Chondrocyte (in vitro differentiated cells): ENCODE measurements at regions not wholly inside any gene's neighbourhood (a gene's known extent, or its start where the extent isn't known, plus 50 kb on each side); places are given as distances from the start of the nearest gene placed in this dataset.
A peak's percentile ranks its signal among the peaks of the same experiment; 100 is the strongest.

Experiments
- DNase-seq: peaks from one replicate; pipeline ENCODE4 v3.0.0; 2021; ENCODE audit warnings: mixed read lengths, low spot score
- H3K27ac Mint-ChIP-seq: one replicate; pipeline ENCODE4 v1.8.0; 2021; ENCODE audit warnings: mild to moderate bottlenecking, moderate library complexity, mixed read lengths; ENCODE audit not compliant: unreplicated experiment
- H3K27me3 Mint-ChIP-seq: 2 replicates; pipeline ENCODE4 v1.8.0; 2021; ENCODE audit warnings: low read depth, mixed read lengths
- H3K36me3 Mint-ChIP-seq: 2 replicates; pipeline ENCODE4 v1.8.0; 2021; ENCODE audit warnings: low read depth, mixed read lengths
- H3K4me1 Mint-ChIP-seq: 2 replicates; pipeline ENCODE4 v1.8.0; 2021; ENCODE audit warnings: low read depth, mild to moderate bottlenecking, mixed read lengths
- H3K4me3 Mint-ChIP-seq: one replicate; pipeline ENCODE4 v1.8.0; 2021; ENCODE audit warnings: mild to moderate bottlenecking, moderate library complexity, mixed read lengths; ENCODE audit not compliant: unreplicated experiment
- H3K9me3 Mint-ChIP-seq: 2 replicates; pipeline ENCODE4 v1.8.0; 2021; ENCODE audit warnings: low read depth, mixed read lengths
- TF ChIP-seq, protein P1 (sequence below): fragments of 200-600 bp; sonication (generic); IDR thresholded peaks from 2 replicates; pipeline ENCODE4 v1.5.0; 2021; ENCODE audit warnings: antibody characterized with exemption, mild to moderate bottlenecking, moderate library complexity

DNA sequence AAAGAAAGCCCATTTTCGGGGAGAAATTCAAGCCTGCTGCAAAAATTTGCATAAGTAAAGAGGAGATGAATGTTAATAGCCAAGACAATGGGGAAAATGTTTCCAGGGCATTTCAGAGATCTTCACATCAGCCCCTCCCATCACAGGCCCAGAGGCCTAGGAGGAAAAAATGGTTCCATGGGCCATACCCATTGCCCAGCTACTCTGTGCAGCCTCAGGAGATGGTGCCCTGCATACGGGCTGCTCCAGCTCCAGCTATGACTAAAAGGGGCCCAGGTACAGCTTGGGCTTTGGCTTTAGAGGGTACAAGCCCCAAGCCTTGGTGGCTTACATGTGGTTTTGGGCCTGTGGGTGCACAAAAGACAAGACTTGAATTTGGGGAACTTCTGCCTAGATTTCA is 168.0 kb upstream of the DIPK2B start:
- H3K4me1 Mint-ChIP-seq = peaks cover 2% of the 10 kb centered on the region
- no peaks in the 10 kb centered on the region for H3K36me3 Mint-ChIP-seq
- H3K4me3 Mint-ChIP-seq = no peak overlapping the region
- H3K27me3 Mint-ChIP-seq = no peaks in the 10 kb centered on the region
- no peak overlapping the region for H3K27ac Mint-ChIP-seq
- TF ChIP-seq, protein P1, sequence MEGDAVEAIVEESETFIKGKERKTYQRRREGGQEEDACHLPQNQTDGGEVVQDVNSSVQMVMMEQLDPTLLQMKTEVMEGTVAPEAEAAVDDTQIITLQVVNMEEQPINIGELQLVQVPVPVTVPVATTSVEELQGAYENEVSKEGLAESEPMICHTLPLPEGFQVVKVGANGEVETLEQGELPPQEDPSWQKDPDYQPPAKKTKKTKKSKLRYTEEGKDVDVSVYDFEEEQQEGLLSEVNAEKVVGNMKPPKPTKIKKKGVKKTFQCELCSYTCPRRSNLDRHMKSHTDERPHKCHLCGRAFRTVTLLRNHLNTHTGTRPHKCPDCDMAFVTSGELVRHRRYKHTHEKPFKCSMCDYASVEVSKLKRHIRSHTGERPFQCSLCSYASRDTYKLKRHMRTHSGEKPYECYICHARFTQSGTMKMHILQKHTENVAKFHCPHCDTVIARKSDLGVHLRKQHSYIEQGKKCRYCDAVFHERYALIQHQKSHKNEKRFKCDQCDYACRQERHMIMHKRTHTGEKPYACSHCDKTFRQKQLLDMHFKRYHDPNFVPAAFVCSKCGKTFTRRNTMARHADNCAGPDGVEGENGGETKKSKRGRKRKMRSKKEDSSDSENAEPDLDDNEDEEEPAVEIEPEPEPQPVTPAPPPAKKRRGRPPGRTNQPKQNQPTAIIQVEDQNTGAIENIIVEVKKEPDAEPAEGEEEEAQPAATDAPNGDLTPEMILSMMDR = no peak
- DNase-seq = no peak
- H3K9me3 Mint-ChIP-seq = peaks cover 41% of the 10 kb centered on the region

DNA sequence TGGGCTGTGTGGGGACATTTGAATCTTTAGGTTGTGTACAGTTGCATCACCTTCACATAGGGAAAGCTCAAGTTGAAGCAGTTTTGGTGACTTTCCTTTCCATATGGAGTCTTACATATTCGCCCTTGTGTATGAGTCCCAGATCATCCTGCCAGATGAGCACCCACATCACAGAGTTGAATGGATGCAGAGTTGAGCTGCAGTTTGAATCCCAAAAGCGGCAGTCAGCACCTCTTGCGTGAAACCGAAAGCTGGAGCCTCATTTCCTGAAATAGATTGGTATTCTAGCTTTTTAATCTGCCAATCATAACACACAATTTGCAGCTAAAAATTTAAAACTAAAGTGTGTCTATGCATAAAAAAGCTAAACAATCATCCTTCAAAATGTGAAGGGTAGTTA is 162.9 kb upstream of the DIPK2B start:
- Mint-ChIP-seq H3K4me3 (no peak overlapping the region), H3K4me1 (peaks cover 7% of the 10 kb centered on the region), H3K9me3 (peaks cover 37% of the 10 kb centered on the region), H3K27ac (no peak overlapping the region), H3K36me3 (no peaks in the 10 kb centered on the region), H3K27me3 (no peaks in the 10 kb centered on the region)
- DNase-seq = no peak
- TF ChIP-seq, protein P1 = no peak

DNA sequence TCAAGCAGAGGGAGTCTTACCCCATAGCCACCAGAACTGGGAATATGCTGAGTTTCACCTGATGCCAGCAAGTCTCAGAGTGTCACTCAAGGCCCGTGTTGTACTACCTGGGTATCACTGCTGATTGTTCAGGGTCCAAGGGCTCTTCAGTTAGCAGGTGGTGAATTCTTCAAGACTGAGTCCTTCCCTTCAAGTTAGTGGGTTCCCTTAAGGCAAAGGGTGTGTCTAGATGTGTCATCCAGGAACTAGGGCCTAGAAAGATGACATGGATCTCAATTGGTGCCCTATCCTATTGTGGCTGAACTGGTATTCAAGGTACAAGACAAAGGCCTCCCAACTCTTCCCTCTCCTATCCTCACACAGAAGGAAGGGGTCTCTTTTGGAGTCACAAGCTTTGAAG is 159.9 kb upstream of the DIPK2B start:
- Mint-ChIP-seq H3K27ac (no peak overlapping the region), H3K4me1 (peaks cover 7% of the 10 kb centered on the region), H3K4me3 (no peak overlapping the region), H3K36me3 (no peaks in the 10 kb centered on the region), H3K27me3 (no peaks in the 10 kb centered on the region), H3K9me3 (peaks cover 36% of the 10 kb centered on the region)
- TF ChIP-seq, protein P1 = no peak
- DNase-seq = no peak

DNA sequence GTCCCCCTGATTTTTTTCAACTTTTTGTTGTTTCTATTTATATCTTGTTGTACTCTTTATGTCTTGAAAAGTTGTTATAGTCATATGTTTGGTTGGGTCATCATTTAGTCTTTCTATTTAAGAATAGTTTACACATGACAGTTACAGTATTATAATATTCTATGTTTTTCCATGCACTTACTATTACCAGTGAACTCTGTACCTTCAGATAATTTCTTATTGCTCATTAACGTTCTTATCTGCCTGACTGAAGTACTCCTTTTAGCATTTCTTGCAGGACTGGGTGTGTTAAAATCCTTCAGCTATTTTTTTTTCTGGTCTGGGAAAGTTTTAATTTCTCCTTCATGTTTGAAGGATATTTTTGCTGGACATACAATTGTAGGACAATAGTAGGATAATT is 157.7 kb upstream of the DIPK2B start:
- Mint-ChIP-seq H3K27ac (no peak overlapping the region), H3K9me3 (peaks cover 39% of the 10 kb centered on the region), H3K36me3 (peaks cover 2% of the 10 kb centered on the region), H3K4me3 (no peak overlapping the region), H3K4me1 (peaks cover 9% of the 10 kb centered on the region), H3K27me3 (no peaks in the 10 kb centered on the region)
- no peak for DNase-seq
- TF ChIP-seq, protein P1 = no peak

DNA sequence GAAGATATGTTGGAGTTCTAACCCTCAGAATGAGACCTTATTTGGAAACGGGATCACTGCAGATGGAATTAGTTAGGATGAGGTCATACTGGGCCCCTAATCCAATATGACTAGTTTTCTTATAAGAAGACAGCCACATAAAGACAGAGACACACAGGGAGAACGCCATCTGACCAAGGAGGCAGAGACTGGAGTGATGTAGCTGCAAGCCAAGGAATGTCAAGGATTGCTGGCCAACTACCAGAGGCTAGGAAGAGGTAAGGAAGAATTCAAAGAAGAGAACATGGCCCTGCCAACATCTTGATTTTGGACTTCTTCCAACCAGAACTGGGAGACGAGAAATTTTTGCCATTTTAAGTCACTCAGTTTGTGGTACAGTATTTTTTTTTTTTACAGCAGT is 152.8 kb upstream of the DIPK2B start:
- TF ChIP-seq, protein P1 = no peak
- peaks cover 6% of the 10 kb centered on the region for H3K36me3 Mint-ChIP-seq

More for the DNA sequence above, 152.8 kb upstream of the DIPK2B start:
- no peak overlapping the region for H3K4me3 Mint-ChIP-seq
- peaks cover 34% of the 10 kb centered on the region for H3K9me3 Mint-ChIP-seq
- H3K27ac Mint-ChIP-seq = peak overlapping the region; percentile 37
- DNase-seq = no peak
- no peaks in the 10 kb centered on the region for H3K27me3 Mint-ChIP-seq
- H3K4me1 Mint-ChIP-seq = peaks cover 33% of the 10 kb centered on the region
